ENCODE measurements at regions not wholly inside any gene's neighbourhood (a gene's known extent, or its start where the extent isn't known, plus 50 kb on each side); places are given as distances from the start of the nearest gene placed in this dataset.
A peak's percentile ranks its signal among the peaks of the same experiment; 100 is the strongest.

- WGBS, result 92% methylated on average over 4 of the region's 4 CpGs
- no peak for TF ChIP-seq TAF1 (conservative IDR thresholded peaks at IDR 0.05)
- no peak for TF ChIP-seq JUND (IDR thresholded peaks at IDR 0.05)
- Histone ChIP-seq H3K9me3 (ENCODE audit: control insufficient read depth in 4 of 4, low read length in 3 of 4) (no peaks in the 10 kb centered on the region), H3K4me1 (ENCODE audit: control insufficient read depth in 4 of 4, insufficient read depth in 4 of 4, low read length in 3 of 4) (no peaks in the 10 kb centered on the region), H3K36me3 (ENCODE audit: control insufficient read depth in 4 of 4, insufficient read depth in 3 of 4, low read depth in 1 of 4, low read length in 3 of 4) (no peaks in the 10 kb centered on the region), H3K27me3 (ENCODE audit: control insufficient read depth in 4 of 4, insufficient read depth in 4 of 4, low read length in 3 of 4) (no peaks in the 10 kb centered on the region), H3K27ac (ENCODE audit: low read depth in 1 of 2, low read length in 2 of 2) (no peak overlapping the region), H3K9ac (ENCODE audit: low read depth in 1 of 2, low read length in 2 of 2) (no peak overlapping the region), H3K4me3 (ENCODE audit: low read depth in 1 of 3, low read length in 3 of 3) (no peak overlapping the region)
- DNase-seq (ENCODE audit: low spot score), result no peak
These were observed 77.5 kb upstream of the HS3ST1 start for GRCh38 chr4:11506194-11506593.

GRCh38 chr4:11505221-11505971 is 76.7 kb upstream of the HS3ST1 start:
- no peaks in the 10 kb centered on the region for H3K9me3 ChIP-seq (ENCODE audit: control insufficient read depth in 4 of 4, low read length in 3 of 4)
- no peak for DNase-seq (ENCODE audit: low spot score)
- H3K36me3 ChIP-seq (ENCODE audit: control insufficient read depth in 4 of 4, insufficient read depth in 3 of 4, low read depth in 1 of 4, low read length in 3 of 4), result no peaks in the 10 kb centered on the region
- WGBS, result 68% methylated on average over 5 of the region's 5 CpGs
- H3K27ac ChIP-seq (ENCODE audit: low read depth in 1 of 2, low read length in 2 of 2), result no peak overlapping the region
- no peak for TF ChIP-seq MAX (IDR thresholded peaks at IDR 0.05)
- no peak for TF ChIP-seq YY1 (IDR thresholded peaks at IDR 0.05)
- no peak for TF ChIP-seq TAF1 (conservative IDR thresholded peaks at IDR 0.05)
- no peak for TF ChIP-seq FOXA2 (IDR thresholded peaks at IDR 0.05)
- TF ChIP-seq NR2F2 (IDR thresholded peaks at IDR 0.05), result no peak
- no peak for TF ChIP-seq EGR1 (IDR thresholded peaks at IDR 0.05; ENCODE audit: low read depth in 2 of 2)
- TF ChIP-seq JUND (IDR thresholded peaks at IDR 0.05), result no peak
- no peak for TF ChIP-seq GABPA (IDR thresholded peaks at IDR 0.05 in 1 of 2, conservative IDR thresholded peaks at IDR 0.05 in 1 of 2)
- no peak overlapping the region for H3K9ac ChIP-seq (ENCODE audit: low read depth in 1 of 2, low read length in 2 of 2)
- H3K27me3 ChIP-seq (ENCODE audit: control insufficient read depth in 4 of 4, insufficient read depth in 4 of 4, low read length in 3 of 4), result no peaks in the 10 kb centered on the region
- H3K4me1 ChIP-seq (ENCODE audit: control insufficient read depth in 4 of 4, insufficient read depth in 4 of 4, low read length in 3 of 4), result no peaks in the 10 kb centered on the region
- no peak overlapping the region for H3K4me3 ChIP-seq (ENCODE audit: low read depth in 1 of 3, low read length in 3 of 3)

GRCh38 chr4:11503166-11503565 is 74.5 kb upstream of the HS3ST1 start:
- no peak for TF ChIP-seq HNF4A (conservative IDR thresholded peaks at IDR 0.05)
- TF ChIP-seq RAD21 (IDR thresholded peaks at IDR 0.05), result peak in 1 of 2 donors; percentile 25
- TF ChIP-seq TAF1 (conservative IDR thresholded peaks at IDR 0.05), result no peak
- TF ChIP-seq CTCF (IDR thresholded peaks at IDR 0.05; ENCODE audit: low read depth, low read length, missing input control), result no peak
- no peak for TF ChIP-seq YY1 (IDR thresholded peaks at IDR 0.05)
- TF ChIP-seq NR2F2 (IDR thresholded peaks at IDR 0.05), result peak; percentile 83
- no peak for TF ChIP-seq ZBTB33 (IDR thresholded peaks at IDR 0.05)
- TF ChIP-seq SP1 (IDR thresholded peaks at IDR 0.05), result peak; percentile 38
- peak in 1 of 2 donors; percentile 48 for TF ChIP-seq RXRA (IDR thresholded peaks at IDR 0.05)
- no peak for TF ChIP-seq GABPA (IDR thresholded peaks at IDR 0.05 in 1 of 2, conservative IDR thresholded peaks at IDR 0.05 in 1 of 2)
- TF ChIP-seq HNF4G (IDR thresholded peaks at IDR 0.05), result no peak
- WGBS, result 32% methylated on average over 3 of the region's 3 CpGs
- H3K27ac ChIP-seq (ENCODE audit: low read depth in 1 of 2, low read length in 2 of 2), result no peak overlapping the region

More at GRCh38 chr4:11503166-11503565, 74.5 kb upstream of the HS3ST1 start:
- Histone ChIP-seq H3K9ac (ENCODE audit: low read depth in 1 of 2, low read length in 2 of 2) (no peak overlapping the region), H3K36me3 (ENCODE audit: control insufficient read depth in 4 of 4, insufficient read depth in 3 of 4, low read depth in 1 of 4, low read length in 3 of 4) (no peaks in the 10 kb centered on the region), H3K9me3 (ENCODE audit: control insufficient read depth in 4 of 4, low read length in 3 of 4) (no peaks in the 10 kb centered on the region), H3K4me3 (ENCODE audit: low read depth in 1 of 3, low read length in 3 of 3) (no peak overlapping the region), H3K4me1 (ENCODE audit: control insufficient read depth in 4 of 4, insufficient read depth in 4 of 4, low read length in 3 of 4) (no peaks in the 10 kb centered on the region), H3K27me3 (ENCODE audit: control insufficient read depth in 4 of 4, insufficient read depth in 4 of 4, low read length in 3 of 4) (no peaks in the 10 kb centered on the region)
- DNase-seq (ENCODE audit: low spot score), result peak; percentile 35
